Neural progenitor cell (in vitro differentiated cells): ENCODE measurements at regions not wholly inside any gene's neighbourhood (a gene's known extent, or its start where the extent isn't known, plus 50 kb on each side); places are given as distances from the start of the nearest gene placed in this dataset.

ENCODE experiments used
- EZH2 ChIP-seq: fragments of 200-600 bp; sonication (generic); IDR thresholded peaks from 2 replicates; pipeline ENCODE4 v1.6.1; 2017; ENCODE audit warnings: antibody characterized with exemption, mild to moderate bottlenecking, moderate library complexity
- EZH2phosphoT487 ChIP-seq: fragments of 200-600 bp; sonication (generic); IDR thresholded peaks from 2 replicates; pipeline ENCODE4 v1.6.1; 2017; ENCODE audit warnings: antibody characterized with exemption
- TF ChIP-seq, protein P1 (sequence below): fragments of 200-600 bp; sonication (generic); IDR thresholded peaks from 2 replicates; pipeline ENCODE4 v1.5.1; 2017; ENCODE audit warnings: antibody characterized with exemption, mild to moderate bottlenecking

DNA sequence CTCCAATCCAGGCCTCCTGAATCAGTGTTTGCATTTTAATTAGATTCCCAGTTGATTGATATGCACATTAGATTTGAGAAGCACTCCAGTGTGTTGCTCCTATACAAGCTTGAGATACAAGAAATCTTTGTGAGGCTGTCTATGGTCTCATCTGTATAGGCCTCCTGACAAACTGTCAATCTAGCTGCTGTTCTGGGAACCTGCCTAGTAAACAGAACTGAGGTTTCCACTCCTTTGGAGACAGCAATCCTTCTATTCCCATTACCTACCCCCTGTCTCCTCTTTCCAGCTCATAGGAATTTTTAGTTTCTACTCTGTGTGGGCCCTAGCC lies 306.1 kb upstream of the EMCN start:
- TF ChIP-seq, protein P1, sequence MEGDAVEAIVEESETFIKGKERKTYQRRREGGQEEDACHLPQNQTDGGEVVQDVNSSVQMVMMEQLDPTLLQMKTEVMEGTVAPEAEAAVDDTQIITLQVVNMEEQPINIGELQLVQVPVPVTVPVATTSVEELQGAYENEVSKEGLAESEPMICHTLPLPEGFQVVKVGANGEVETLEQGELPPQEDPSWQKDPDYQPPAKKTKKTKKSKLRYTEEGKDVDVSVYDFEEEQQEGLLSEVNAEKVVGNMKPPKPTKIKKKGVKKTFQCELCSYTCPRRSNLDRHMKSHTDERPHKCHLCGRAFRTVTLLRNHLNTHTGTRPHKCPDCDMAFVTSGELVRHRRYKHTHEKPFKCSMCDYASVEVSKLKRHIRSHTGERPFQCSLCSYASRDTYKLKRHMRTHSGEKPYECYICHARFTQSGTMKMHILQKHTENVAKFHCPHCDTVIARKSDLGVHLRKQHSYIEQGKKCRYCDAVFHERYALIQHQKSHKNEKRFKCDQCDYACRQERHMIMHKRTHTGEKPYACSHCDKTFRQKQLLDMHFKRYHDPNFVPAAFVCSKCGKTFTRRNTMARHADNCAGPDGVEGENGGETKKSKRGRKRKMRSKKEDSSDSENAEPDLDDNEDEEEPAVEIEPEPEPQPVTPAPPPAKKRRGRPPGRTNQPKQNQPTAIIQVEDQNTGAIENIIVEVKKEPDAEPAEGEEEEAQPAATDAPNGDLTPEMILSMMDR = no peak
- no peak for TF ChIP-seq EZH2phosphoT487
- TF ChIP-seq EZH2 = no peak
